ENCODE measurements at regions not wholly inside any gene's neighbourhood (a gene's known extent, or its start where the extent isn't known, plus 50 kb on each side); places are given as distances from the start of the nearest gene placed in this dataset.

DNA sequence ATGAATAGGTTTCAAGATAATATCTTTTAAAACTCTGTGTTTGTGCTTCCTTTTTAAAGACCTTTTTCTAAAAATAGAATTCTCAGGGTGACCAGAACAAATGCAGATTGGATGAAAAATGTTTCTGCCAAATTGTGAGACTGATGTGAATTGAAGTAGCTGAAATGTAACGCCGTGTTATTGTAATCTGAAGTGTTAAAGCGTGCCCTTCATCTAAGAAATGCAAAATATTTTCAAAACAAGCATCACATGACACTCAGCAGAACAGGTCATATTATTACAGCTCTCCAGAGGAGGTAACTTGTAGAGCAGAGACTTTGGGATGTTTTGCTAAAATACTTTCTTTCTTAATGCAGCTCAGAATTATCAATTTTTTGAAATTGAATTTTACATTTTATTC lies 90.0 kb upstream of the PLEKHA5 start (continued):
- TF ChIP-seq, protein P1, sequence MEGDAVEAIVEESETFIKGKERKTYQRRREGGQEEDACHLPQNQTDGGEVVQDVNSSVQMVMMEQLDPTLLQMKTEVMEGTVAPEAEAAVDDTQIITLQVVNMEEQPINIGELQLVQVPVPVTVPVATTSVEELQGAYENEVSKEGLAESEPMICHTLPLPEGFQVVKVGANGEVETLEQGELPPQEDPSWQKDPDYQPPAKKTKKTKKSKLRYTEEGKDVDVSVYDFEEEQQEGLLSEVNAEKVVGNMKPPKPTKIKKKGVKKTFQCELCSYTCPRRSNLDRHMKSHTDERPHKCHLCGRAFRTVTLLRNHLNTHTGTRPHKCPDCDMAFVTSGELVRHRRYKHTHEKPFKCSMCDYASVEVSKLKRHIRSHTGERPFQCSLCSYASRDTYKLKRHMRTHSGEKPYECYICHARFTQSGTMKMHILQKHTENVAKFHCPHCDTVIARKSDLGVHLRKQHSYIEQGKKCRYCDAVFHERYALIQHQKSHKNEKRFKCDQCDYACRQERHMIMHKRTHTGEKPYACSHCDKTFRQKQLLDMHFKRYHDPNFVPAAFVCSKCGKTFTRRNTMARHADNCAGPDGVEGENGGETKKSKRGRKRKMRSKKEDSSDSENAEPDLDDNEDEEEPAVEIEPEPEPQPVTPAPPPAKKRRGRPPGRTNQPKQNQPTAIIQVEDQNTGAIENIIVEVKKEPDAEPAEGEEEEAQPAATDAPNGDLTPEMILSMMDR (IDR thresholded peaks at IDR 0.05 in 2 of 3, conservative IDR thresholded peaks at IDR 0.05 in 1 of 3; ENCODE audit: insufficient read depth in 2 of 3, low read depth in 1 of 3, low read length in 3 of 3) = no peak

DNA sequence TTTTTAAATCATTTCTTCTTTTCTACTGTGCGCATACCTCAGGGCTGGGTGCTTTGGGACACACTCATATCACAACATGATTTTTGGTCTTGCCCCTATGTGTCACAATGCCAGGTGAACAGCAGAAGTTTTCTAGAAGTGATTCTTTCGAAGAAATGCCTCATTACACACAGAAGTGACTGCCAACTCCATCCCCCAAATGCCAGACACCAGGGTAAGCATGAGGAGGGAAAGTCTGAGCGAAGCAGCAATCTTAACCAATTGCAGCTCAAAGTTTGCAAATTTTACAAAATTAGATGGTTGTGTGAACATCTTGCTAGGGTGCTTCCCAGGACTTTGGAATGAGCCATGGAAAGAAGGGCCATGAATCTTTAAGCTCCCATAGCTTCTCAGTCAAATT lies 87.3 kb upstream of the PLEKHA5 start:
- Histone ChIP-seq H3K36me3 (ENCODE audit: control insufficient read depth, insufficient read depth, low read length) (no peaks in the 10 kb centered on the region), H4K20me1 (replicated peaks; ENCODE audit: control insufficient read depth, insufficient read depth, low read length) (no peaks in the 10 kb centered on the region), H3K4me2 (ENCODE audit: insufficient read depth, low read length) (no peak overlapping the region), H3K4me1 (replicated peaks in 1 of 2; ENCODE audit: control insufficient read depth in 2 of 2, insufficient read depth in 2 of 2, low read length in 2 of 2) (no peaks in the 10 kb centered on the region), H3K27ac (ENCODE audit: extremely low read depth, low read depth, low read length) (no peak overlapping the region), H3K9ac (ENCODE audit: insufficient read depth in 1 of 2, low read depth in 2 of 2, low read length in 2 of 2) (no peak overlapping the region), H3K4me3 (no peak overlapping the region), H3K9me3 (replicated peaks; ENCODE audit: control insufficient read depth, insufficient read depth, low read depth, low read length) (no peaks in the 10 kb centered on the region), H2AFZ (ENCODE audit: low read depth, low read length) (no peak overlapping the region), H3K9me1 (ENCODE audit: control insufficient read depth, insufficient read depth, low read length) (no peaks in the 10 kb centered on the region), H3K27me3 (ENCODE audit: control insufficient read depth in 2 of 2, insufficient read depth in 2 of 2, low read length in 2 of 2) (no peaks in the 10 kb centered on the region), H3K79me2 (ENCODE audit: control insufficient read depth, insufficient read depth, low read length) (no peaks in the 10 kb centered on the region)
- no TSS peak for BruUV-seq (replicated peaks)
- POLR2A ChIA-PET = no interaction called here
- FAIRE-seq (no peak), ATAC-seq (no peak), DNase-seq (ENCODE audit: extremely low read depth in 1 of 4, low spot score in 3 of 4) (no peak)
- TF ChIP-seq ZNF239 (CRISPR knock-in tag; IDR thresholded peaks at IDR 0.05) = no peak
- no peak for TF ChIP-seq ZNF408 (CRISPR knock-in tag; IDR thresholded peaks at IDR 0.05; ENCODE audit: low read depth)
- TF ChIP-seq TCF3 (CRISPR knock-in tag; IDR thresholded peaks at IDR 0.05) = no peak
- TF ChIP-seq CREB1 (IDR thresholded peaks at IDR 0.05) = no peak
- no peak for TF ChIP-seq CREB1 (CRISPR knock-in tag; IDR thresholded peaks at IDR 0.05)
- TF ChIP-seq, protein P2, sequence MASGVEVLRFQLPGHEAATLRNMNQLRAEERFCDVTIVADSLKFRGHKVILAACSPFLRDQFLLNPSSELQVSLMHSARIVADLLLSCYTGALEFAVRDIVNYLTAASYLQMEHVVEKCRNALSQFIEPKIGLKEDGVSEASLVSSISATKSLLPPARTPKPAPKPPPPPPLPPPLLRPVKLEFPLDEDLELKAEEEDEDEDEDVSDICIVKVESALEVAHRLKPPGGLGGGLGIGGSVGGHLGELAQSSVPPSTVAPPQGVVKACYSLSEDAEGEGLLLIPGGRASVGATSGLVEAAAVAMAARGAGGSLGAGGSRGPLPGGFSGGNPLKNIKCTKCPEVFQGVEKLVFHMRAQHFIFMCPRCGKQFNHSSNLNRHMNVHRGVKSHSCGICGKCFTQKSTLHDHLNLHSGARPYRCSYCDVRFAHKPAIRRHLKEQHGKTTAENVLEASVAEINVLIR (CRISPR knock-in tag; IDR thresholded peaks at IDR 0.05) = no peak
- no peak for TF ChIP-seq PHF8 (IDR thresholded peaks at IDR 0.05; ENCODE audit: borderline replicate concordance, low read length)
- TF ChIP-seq CHD4 (IDR thresholded peaks at IDR 0.05; ENCODE audit: insufficient read depth, insufficient replicate concordance, low read depth, low read length, poor library complexity, severe bottlenecking) = no peak
- no peak for TF ChIP-seq ZNF324 (CRISPR knock-in tag; IDR thresholded peaks at IDR 0.05)
- TF ChIP-seq HDAC2 (IDR thresholded peaks at IDR 0.05) = no peak
- TF ChIP-seq, protein P3, sequence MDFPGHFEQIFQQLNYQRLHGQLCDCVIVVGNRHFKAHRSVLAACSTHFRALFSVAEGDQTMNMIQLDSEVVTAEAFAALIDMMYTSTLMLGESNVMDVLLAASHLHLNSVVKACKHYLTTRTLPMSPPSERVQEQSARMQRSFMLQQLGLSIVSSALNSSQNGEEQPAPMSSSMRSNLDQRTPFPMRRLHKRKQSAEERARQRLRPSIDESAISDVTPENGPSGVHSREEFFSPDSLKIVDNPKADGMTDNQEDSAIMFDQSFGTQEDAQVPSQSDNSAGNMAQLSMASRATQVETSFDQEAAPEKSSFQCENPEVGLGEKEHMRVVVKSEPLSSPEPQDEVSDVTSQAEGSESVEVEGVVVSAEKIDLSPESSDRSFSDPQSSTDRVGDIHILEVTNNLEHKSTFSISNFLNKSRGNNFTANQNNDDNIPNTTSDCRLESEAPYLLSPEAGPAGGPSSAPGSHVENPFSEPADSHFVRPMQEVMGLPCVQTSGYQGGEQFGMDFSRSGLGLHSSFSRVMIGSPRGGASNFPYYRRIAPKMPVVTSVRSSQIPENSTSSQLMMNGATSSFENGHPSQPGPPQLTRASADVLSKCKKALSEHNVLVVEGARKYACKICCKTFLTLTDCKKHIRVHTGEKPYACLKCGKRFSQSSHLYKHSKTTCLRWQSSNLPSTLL (IDR thresholded peaks at IDR 0.05) = no peak
- no peak for TF ChIP-seq NR1H2 (CRISPR knock-in tag; IDR thresholded peaks at IDR 0.05)
- TF ChIP-seq ZNF583 (CRISPR knock-in tag; IDR thresholded peaks at IDR 0.05) = no peak
- TF ChIP-seq RBFOX2 (IDR thresholded peaks at IDR 0.05; ENCODE audit: low read depth, low read length) = no peak
- no peak for TF ChIP-seq CC2D1A (IDR thresholded peaks at IDR 0.05)
- in situ Hi-C loops (cut with MboI) (no loop called here), intact Hi-C loops (cut with micrococcal nuclease) (no loop called here)
- WGBS (ENCODE audit: insufficient coverage, low coverage, missing lambda C conversion rate) = 41% methylated on average over 3 of the region's 3 CpGs
- CTCF ChIA-PET (ENCODE audit: low intra/inter-chr PET ratio) = no interaction called here

All from K562 (cell line).